M059J (cell line): ENCODE measurements at regions not wholly inside any gene's neighbourhood (a gene's known extent, or its start where the extent isn't known, plus 50 kb on each side); places are given as distances from the start of the nearest gene placed in this dataset.

Source experiments
- DNase-seq: peaks from one replicate; pipeline ENCODE4 v3.0.0-alpha.2; 2012; ENCODE audit warnings: low read depth

DNA sequence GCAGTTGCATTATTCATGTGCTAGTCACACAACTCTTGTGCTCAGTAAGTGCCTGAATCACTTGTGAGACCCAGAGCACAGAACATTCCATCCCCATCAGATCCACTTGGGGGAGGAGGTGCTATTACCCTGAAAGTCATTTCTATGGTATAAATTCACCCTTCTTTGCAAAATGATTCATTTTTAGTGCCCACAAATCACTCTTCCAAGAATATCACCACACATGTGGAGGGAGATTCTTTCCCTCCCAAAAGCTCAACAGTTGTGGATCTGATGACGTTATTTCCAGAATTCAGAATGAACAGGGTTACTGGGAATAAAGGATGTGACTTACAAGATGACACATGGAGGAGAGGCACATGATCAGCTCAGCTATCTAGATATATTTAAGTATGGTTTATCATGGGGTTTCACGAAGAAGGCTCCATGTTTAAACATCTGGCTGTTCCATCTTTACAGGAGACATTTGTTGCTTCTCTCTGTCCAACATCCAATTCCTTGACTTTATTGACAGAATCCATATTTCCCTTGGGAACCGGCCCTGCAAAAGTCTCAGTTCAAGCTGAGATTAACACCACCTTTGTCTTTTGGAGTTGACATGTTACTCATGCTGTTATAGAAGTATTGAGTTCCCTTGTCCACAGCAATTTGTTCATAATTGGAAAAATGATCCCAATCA is 214.2 kb upstream of the PROK2 start:
- peak; percentile 50 for DNase-seq

DNA sequence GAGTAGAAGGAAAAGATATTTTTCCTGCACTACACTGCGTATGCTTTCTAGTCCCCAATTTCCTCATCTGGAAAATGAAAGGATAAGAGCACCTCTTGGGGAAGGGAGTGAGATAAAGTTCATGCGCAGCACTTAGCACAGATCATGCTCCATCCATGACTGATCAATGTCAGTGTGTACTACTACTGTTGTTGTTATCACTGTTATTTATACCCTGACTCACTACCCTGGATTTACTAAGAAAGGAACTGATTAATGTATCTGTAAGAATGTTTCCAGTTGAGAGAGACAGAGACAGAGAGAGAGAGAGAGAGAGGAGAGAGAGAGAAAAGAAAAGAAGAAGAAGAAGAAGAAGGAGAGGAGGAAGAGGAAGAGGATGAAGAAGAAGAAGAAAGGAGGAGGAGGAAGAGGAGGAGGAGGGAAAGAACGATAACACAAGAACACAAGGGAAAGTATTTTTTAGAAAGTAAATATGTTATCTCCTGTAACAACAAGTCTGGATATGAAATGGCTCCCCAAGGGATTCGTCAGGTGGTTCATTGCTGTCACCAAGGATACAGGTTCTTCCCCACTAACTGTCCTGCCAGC is 212.2 kb upstream of the PROK2 start:
- DNase-seq, result no peak

DNA sequence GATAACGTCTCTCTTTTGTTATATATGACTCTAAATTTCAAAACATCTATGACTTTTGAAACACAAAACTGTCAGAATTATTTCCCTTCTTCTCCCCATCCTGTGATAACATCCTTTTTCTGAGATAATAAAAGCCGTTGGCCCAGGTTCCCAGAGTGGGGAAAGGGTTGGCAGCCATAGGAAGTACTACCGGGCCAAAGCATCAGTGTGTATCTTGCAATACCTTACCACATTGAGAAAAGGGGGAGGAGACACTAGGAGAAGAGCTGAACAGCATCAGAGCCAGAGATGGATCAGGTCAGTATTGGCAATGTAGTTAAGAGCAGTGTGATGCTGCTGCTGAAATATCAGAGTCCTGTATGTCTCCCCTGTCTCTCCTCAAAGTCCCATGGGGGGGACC is 210.0 kb upstream of the PROK2 start:
- DNase-seq, result no peak

DNA sequence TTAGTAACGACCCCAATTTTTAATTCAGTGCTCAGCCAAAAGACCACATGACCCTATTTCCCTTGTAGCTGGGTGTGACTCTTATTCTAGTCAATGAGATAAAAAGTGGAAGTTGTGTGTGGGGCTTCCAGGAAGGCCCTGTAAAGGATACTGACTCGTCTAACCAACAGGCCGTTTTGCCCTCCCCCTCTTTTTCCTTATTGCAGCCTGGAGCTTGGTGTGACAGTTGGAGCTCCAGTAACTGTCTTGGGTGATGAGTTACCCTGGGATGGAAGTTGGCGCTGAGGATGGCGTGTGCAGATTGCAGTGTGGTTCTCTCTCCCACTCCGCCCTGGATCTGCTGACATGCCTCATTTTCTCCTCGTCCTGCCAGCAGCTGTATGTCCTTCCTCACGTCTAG is 209.3 kb upstream of the PROK2 start:
- no peak for DNase-seq

DNA sequence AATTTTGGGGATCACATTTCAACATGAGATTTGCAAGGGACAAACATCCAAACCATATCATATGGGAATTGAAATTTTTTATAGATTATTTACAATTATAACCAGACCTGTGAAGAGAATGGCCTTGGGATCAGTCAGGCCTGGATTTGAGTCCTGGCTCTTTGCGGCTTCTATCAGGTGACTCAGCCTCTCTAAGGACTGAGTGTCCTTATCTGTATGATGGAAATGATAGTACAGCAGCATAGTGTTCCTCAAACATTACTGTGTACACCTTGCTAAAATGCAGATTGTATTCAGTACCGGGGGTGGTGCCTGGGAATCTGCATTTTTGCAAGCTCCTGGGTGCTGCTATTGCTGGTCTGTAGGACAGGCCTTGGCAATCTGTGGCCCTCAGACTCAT is 206.7 kb upstream of the PROK2 start:
- no peak for DNase-seq

DNA sequence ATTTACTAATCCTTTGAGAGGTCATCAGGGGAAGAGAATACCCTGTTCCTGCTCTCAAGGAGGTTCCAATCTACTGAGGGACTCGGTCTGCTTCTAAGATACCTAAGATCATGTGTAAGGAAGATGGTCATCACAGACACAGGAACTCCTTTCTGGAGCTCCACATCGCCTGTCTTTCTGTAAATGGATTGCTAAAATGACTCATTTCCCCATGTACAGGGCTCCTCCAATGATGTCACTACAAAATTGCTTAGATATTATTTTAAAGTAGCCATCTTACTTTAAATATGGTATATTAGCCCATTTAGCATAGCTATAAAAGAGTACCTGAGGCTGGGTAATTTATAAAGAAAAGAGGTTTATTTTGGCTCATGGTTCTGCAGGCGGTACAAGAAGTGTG is 206.1 kb upstream of the PROK2 start:
- DNase-seq, result no peak

DNA sequence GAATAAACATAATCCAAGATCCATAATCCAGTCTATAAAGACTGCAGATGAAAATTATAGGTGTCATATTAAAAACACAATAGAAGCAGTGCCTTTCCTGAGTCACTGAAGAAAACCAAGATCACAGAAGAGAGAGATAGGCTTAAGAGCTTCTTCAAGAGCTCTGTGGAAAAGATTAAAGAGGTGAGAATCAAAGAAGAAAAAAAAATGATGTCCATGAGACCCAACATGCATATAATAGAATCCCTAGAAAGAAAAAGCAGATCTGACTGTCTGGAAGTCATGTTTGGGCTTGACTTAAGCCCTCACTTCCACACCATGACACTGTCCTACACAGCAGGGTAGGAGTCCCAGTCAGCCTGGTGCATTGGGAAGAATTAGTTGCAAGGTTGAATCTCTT is 205.6 kb upstream of the PROK2 start:
- no peak for DNase-seq

DNA sequence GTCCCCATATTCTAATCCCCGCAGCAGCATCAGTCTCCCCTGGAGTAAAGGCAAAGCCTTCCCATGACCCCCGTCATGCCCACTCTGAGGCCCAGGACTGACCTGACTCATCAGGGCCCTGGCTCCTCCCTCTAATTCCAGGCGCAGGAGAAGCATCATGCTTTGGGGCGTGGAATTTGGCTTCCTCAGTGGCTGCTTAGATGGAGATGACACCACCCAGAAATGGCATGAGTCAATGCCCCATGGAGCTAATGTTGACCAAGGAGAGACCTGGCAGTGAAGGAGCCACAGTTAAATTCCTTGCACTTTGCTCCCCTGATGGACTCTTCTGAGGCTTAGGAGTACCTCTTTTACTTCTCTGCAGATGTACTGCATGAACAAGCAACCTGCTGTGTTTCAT is 204.2 kb upstream of the PROK2 start:
- peak; percentile 62 for DNase-seq

DNA sequence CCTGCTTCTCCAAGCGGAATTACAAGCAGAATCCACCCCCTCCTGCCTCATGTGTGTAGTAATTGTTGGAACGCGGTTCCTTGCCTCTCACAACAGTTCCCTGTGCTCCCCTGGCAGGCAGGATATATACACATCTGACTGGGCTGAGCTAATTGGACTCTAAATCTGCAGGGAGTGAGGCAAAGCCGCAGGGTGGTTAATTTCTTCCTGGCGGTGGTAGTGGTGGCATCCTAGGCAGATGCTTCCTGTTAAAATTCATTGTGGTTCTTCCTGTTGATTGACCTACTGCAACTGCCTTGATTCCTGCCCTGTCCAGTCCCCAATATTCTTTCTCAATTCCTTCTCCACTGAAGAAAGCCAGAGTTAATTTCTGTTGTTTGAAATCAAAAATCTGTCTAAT is 202.9 kb upstream of the PROK2 start:
- DNase-seq, result peak; percentile 67

DNA sequence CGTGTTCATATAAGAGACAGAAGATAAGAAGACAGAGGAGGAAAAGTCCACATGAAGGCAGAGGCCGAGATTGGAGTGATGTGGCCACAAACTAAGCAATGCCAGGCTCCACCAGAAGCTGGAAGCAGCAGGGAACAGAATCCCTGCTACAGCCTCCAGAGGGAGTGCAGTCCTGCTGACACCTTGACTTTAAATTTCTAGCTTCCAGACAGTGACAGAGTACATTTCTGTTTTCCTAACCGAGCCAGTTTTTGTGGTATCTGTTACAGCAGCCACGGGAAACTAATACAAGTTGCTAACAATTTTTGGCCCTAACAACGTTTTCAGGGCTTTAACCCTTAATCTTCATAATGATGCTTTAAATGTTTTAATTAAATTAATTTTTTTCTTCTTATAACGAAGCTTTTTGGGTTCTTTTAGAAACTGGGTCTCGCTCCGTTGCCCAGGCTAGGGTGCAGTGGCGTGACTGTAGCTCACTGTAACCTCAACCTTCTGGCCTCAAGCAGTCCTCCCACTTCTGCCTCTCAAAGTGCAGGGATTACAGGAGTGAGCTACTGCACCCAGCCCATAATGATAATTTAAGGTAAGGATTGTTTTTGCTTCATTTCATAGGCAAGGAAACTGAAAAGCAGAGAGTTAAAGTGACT is 202.3 kb upstream of the PROK2 start:
- DNase-seq, result no peak

DNA sequence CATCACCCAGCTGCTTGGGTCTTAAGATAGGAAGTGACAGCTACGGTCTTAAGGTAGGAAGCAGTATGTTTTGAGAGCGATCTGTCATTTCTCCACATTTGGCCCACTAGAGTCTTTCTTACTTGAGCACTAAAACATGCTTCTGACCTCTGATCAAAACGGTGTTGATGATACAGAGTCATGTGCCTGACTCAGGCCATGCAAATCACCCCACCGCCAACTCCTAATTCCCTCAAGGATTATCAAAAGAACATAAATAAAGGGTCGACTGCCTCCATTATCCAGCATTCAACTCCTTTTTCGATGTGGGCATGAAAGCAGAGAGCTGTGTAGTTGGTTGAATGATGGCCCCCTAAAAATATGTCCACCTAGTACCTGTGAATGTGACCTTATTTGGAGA is 201.7 kb upstream of the PROK2 start:
- no peak for DNase-seq

DNA sequence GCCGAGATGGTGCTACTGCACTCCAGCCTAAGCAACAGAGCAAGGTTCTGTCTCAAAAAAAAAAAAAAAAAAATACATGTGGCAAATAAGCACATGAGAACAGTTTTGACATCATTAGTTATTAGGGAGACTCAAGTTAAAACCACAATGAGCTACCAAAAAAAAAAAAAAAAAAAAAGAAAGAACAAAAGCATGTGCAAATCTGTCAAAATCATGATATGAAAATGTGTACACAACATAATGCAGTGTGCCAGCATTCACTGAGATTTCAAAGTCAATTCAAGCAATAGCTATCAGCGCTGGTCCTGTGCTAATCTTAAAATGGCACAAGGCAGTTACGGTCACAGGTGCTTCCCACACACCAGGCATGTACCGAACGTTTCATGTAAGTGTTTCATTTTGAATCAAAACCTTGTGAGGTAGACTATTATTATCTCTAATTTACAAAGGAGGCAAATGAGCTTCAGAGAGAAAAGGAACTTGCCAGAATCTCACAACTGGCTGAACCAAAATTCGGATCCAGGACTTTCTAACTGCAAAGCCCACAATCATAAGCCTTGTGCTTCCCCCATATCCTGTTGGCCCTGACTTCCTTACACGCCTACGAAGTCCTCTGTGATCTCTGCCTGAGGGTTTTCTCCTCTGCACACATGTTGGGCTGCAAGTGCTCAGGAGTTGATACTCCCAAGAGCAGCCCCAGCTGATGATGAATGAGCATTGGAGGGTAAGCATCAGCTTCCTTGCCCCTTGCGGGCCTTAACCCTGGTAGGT is 200.1 kb upstream of the PROK2 start:
- no peak for DNase-seq

DNA sequence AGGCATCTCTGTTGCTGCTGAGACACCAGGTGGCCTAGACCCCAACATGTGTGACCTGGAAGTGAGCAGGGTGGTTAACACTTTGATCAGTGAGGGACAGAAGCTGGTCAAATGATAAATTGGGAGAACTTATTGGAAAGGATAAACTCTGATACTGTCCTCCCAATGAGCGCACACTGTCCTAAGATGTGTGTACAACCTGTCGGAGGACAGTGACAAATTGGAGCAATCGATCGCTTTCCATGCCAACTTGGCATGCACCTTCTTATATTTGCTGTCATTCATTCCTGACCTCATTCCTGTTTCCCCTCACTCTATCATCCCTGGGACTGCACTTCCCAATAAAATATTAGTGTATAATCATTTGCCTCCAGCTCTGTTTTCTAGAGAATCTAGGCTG is 198.7 kb upstream of the PROK2 start:
- DNase-seq, result no peak

DNA sequence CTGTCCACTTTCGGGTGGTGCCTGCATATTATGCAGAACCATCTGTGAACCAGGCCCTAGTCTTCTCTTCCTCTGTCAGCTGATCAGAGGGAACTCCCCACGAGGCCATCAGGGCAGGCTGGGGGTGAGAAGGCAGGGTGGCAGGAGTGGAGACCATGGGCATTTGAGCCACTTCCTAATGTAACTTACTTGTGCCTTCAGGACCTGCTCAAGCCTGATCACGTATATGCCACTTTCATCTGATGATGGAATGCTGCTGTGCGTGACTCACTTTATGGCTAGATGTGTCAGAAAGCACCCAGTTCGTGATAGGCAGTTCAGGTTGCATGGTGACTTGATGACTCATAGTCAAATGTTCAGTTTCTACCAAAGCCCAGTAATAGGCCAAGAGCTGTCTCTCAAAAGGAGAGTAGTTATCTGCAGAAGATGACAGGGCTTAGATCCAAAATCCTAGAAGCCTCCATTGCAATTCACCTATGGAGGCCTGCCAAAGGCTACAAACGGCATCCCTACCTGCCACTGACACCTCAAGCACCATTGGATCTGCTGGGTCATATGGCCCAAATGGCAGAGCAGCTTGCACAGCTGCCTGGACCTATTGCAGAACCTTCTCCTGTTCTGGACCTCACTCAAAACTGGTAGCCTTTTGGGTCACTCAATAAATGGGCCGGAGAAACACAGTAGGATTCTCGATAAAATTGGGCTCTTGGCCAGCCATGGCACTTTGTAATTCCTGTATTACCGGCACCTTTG is 197.7 kb upstream of the PROK2 start:
- peak; percentile 83 for DNase-seq

DNA sequence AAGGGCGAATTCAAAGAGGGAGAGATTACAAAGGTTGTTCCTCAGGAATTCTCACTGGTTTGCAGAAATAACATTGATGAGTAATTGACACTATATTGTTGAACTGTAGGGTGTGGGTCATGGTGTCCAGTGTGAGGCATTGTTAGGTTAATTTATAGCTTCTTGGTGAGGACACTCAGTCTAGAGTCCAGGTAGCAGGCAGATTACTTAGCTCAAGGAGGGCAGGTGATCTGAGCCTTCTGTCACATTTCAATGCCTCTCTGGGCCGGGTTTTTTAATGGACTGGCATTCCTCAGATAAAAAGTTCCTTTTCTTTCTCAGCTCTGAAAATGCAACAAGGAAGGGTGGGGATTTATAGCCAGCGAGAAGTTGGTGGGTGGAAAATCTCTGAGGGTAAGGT is 194.2 kb upstream of the PROK2 start:
- no peak for DNase-seq

DNA sequence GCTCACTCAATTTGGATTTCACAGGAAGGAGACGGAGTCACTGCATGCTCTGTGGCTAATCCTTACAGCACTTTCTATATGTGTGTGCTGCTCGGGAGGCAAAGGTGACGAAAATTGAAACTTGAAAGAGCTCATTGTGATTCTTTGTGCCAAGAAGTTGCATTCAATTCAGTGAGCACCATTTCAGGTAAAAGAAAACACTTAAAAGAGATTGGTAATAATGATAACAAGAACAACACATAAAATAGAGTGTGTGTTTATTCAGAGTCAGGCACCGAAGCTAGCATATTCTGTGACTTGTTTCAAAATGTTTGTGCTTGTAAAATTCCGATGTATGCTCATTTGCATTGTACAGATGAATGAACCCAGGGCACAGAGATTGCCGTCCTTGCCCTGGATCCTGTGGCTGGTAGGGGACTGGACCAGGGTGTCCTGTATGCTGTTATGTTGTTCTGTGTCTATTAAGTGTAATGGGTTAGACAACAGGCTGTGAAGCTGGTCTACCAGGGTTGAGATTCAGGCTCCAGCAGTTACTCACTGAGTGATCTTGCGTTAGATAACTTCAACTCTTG is 193.3 kb upstream of the PROK2 start:
- no peak for DNase-seq

DNA sequence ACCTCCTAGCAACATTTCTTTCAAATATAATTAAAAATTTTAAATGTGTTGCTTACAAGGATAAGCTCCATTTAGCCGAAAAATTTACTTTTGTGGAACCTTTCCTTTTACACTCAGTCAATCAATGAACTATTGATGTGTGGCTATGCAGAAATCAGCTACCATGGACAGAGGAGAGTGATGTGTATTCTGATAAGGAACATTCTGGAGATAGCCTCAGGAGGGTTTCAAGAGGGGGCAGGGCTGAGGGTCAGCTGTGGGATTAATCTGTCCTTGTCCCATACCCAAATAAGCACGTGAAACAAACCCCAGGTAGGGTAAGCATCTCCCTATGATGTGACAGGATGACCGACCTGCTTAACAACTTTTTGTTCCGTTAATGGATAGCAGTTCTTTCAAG is 192.6 kb upstream of the PROK2 start:
- no peak for DNase-seq

DNA sequence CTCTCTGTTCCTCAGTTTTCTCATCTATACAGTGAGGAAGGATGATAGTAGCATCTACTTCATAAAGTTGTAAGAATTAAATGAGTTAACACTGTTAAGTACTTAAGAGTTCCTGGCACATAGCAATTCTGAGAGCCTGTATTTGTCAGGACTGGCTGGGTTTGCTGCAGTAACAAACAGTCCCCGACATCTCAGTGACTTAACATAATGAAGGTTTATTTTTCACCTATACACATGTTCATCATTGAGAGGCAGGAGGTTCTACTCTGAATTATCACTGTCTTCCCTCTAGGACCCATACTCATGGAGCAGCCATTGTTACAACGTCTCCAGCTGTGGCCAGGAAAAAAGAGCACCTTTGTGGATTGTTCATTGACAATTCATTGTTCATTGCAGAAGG is 190.6 kb upstream of the PROK2 start:
- DNase-seq, result no peak

DNA sequence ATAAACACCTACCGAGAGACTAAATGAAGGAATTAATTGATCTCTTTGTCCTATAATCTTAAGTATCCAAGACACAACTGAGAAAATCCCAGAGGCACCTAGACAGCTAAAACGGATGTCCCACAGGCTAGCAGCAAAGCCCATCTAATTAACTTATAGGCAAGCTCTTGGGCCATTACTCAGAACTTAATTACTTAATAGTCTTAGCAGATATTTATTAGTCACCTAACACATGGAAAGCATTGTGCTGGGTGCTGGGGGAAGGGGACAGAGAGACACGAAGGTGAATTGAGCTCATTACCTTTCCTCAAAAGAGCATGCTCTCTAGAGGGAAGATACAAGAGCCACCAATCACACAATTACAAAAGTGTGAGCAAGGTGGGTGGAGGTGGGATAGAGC is 189.8 kb upstream of the PROK2 start:
- no peak for DNase-seq

DNA sequence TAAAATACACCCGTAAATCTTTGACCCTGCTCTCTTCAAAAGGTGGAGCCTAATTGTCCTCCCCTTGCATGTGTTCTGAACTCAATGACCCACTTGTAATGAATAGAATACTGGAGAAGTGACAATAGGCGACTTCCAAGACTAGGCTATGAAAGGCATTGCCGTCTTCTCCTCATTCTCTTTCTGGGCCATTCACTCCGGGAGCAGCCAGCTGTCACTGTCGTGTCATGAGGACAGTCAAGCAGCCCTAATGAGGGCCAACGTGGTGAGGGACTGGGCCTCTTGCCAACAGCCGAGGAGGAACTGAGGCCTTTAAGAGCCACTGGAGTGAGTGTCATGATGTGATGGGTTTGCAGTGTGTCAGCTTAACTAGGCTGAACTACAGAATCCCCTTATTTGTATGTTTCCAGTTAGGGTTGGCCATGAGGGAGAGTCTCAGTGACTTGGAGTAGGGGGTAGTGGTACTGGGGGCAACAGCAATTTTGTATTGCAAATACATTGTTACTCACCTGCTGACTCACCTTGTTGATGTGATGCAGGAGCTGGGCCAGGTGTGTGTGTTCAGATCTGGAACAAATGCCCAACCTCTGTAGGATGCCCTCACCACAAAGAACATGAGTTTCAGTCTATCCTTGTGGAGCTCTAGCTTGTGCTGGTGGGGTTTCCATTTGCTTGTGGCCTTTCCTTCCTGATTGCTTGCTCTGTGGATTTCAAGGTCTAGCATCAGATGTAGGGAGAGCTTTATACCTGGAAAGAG is 188.5 kb upstream of the PROK2 start:
- DNase-seq, result no peak

DNA sequence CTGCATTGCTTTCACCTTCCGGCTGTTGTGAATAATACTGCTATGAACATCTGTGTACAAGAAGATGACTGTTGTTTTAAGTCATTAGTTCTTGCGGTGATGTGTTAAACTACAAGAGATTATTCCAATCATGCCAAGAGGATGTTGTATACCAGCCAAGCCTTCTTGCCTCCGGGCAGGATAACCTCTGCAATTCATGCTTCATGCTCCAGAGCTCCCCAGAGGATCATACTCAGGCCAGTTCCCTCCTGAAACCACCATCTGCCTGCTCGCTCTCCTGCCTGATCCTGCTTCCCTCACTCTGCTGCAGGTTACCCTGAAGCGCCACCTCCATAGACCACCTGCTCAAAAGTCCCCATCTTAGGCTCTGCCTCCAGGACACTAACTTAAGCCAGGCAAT is 187.1 kb upstream of the PROK2 start:
- DNase-seq, result peak; percentile 67
